Right cardiac atrium (tissue), 5 donors: ENCODE measurements at regions not wholly inside any gene's neighbourhood (a gene's known extent, or its start where the extent isn't known, plus 50 kb on each side); places are given as distances from the start of the nearest gene placed in this dataset.

Experiments
- ATAC-seq, 2 donors: fragments of 200-7000 bp; cut with Tn5 transposase; one replicate each; pipeline versions ENCODE4 v1.8.0 to v1.9.1; 2020; ENCODE audit warnings: moderate library complexity in 2 of 2, mild to moderate bottlenecking in 1 of 2
- DNase-seq, 3 donors: peaks; one replicate each; pipeline ENCODE4 v3.0.0-alpha.2; 2020
- H3K27ac ChIP-seq: one replicate; pipeline ENCODE4 v1.5.1; 2013; ENCODE audit warnings: mild to moderate bottlenecking, low read length, control low read depth, moderate library complexity
- H3K27me3 ChIP-seq: one replicate; pipeline ENCODE4 v1.6.1; 2013; ENCODE audit not compliant: control insufficient read depth, insufficient read depth
- H3K4me1 ChIP-seq: one replicate; pipeline ENCODE4 v1.6.1; 2013; ENCODE audit warnings: low read length; ENCODE audit not compliant: control insufficient read depth, insufficient read depth
- H3K4me3 ChIP-seq: one replicate; pipeline ENCODE4 v1.5.1; 2013; ENCODE audit warnings: low read length, control low read depth
- H3K9me3 ChIP-seq: one replicate; pipeline ENCODE4 v1.6.1; 2013; ENCODE audit warnings: low read length; ENCODE audit not compliant: control insufficient read depth
- WGBS: extraction: QIAGEN DNeasy Blood & Tissue Kit; methylation state at CpG from one replicate; pipeline ENCODE4 v1.1.7; 2013; 5-methylcytosine and 5-hydroxymethylcytosine counted together
- intact Hi-C, 4 donors: fragments of 100-400 bp; cut with DNase I; formaldehyde crosslinking; loops; one replicate each; pipeline versions ENCODE4 v1.11.0 to v1.14.0; 2022 to 2023
- donor health status: healthy with polysubstance abuse.
- donor health status: DM: no; HTN: yes; CAD: no.
- donor health status: DM: no; HTN: no; CAD: no.
- donor health status: DM: no; HTN: yes; CAD: no; lungs with severe emphysema.
- donor health status: DM: yes; HTN: yes; CAD: no.

DNA sequence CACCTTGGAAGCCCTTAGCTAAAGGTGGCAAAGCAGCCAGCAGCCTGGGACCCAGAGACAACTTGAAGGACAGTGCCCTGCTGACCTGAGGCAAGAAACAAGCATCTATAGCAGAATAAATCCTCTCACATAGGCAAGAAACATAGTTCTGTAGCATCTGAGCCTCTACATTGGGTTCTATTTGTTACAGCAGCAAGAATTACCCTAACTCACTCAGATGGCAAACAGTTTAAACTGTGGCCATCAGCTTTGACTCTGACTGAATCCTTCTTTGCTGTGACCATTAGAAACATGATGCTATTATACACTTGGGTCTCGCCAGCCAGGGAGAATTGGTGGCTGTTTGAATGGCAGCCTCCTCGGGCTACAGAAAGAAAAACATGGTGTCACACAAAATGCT, 53.1 kb upstream of the CCL1 start:
- DNase-seq (no peak), ATAC-seq (no peak)
- no peak overlapping the region for H3K27ac ChIP-seq
- intact Hi-C loops = loop anchor here in 1 of 4 donors (10.0 kb wide), 1 partner anchor 1119 kb away; the partner anchor contains the start of gene SLFN12L
- no peak overlapping the region for H3K4me3 ChIP-seq
- H3K9me3 ChIP-seq = no peaks in the 10 kb centered on the region
- no peaks in the 10 kb centered on the region for H3K4me1 ChIP-seq
- H3K27me3 ChIP-seq = no peaks in the 10 kb centered on the region
- 87% methylated on average over 2 of the region's 2 CpGs for WGBS

DNA sequence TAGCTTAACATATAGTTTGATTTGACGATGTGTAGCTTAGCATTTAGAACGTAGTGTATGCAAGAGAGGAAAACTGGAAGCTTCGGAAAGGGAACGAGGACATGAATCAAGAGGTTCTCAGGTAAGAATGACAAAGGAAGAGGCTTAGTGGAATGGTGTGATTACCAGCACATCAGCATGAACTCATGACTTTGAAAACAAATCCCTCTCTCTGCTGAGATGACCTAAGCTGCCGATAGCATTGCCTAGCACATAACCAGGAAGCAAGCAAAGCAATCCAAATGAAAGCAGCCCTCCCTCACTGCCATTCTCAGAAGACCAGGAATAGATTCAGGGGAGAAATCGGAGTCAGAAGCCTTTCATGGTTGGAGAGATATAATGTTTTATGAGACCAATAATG, 51.3 kb upstream of the CCL1 start:
- intact Hi-C loops = loop anchor here in 1 of 4 donors (10.0 kb wide), 1 partner anchor 1120 kb away; the partner anchor contains the start of gene SLFN12L
- ATAC-seq (no peak), DNase-seq (no peak)
- no peaks in the 10 kb centered on the region for H3K4me1 ChIP-seq
- WGBS = 31% methylated on average over 6 of the region's 6 CpGs
- H3K27me3 ChIP-seq = no peaks in the 10 kb centered on the region
- H3K27ac ChIP-seq = no peak overlapping the region
- no peak overlapping the region for H3K4me3 ChIP-seq
- no peaks in the 10 kb centered on the region for H3K9me3 ChIP-seq

DNA sequence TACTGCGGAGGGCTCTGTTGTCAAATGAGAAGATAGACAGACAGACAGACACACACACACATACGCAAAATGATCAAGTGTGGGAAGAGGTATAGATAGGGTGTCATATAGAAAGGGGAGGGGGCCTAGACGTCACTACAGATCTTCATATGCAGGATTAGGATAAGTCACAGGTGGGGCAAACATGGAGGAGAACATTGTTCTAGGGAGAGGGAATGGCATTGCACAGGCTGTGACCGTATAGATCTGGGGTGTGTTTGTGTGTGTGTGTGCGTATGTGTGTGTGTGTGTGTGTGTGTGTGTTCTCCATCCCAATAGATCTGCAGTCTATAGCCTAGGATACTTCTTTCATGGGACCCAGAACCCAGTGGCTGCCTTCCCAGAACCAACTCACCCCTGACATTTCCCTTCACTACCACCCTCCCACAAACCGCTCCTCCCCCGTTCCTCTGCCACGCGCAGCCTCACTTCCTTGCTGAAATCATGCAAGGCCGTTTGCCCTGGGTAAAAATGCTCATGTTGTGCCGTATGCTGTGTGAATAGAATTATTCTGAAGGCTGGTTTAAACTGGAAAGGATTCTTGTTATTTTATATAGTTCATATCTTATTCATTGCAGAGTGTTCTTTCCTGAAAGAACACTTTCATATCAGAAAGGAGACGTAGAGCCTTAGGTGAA, 50.5 kb upstream of the CCL1 start:
- 42% methylated on average over 12 of the region's 12 CpGs for WGBS
- Histone ChIP-seq H3K9me3 (no peaks in the 10 kb centered on the region), H3K27ac (no peak overlapping the region), H3K27me3 (no peaks in the 10 kb centered on the region), H3K4me1 (no peaks in the 10 kb centered on the region), H3K4me3 (no peak overlapping the region)
- DNase-seq (no peak), ATAC-seq (peak in 1 of 2 donors; percentile 55)
- intact Hi-C loops = loop anchor here in 1 of 4 donors (10.0 kb wide), 1 partner anchor 1121 kb away; the partner anchor contains the start of gene SLFN12L

DNA sequence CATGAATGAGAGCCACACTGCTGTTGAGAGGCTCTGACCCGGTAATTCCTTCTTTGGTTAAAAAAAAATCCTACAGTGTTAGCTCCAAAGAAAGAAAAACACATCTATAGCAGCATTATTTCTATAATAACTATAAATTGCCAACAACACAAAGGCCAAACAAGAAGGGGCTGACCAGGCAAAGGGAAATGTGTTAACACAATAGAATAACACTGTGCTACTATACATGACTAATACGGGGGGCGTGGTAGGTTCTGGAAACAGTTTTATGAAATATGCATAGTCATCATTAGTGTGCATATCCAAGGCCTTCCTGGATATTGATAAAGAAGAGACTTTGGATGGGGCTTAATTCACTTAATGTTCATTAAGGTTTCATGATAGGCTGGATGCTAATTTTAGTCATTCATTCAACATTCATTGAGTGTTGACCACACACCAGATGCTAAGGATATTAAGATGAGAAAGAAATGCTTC, 50.0 kb upstream of the CCL1 start:
- ATAC-seq (no peak), DNase-seq (no peak)
- WGBS = 79% methylated on average over 3 of the region's 3 CpGs
- intact Hi-C loops = loop anchor here in 1 of 4 donors (10.0 kb wide), 1 partner anchor 1122 kb away; the partner anchor contains the start of gene SLFN12L
- Histone ChIP-seq H3K4me3 (no peak overlapping the region), H3K9me3 (no peaks in the 10 kb centered on the region), H3K4me1 (no peaks in the 10 kb centered on the region), H3K27ac (no peak overlapping the region), H3K27me3 (no peaks in the 10 kb centered on the region)
